ENCODE measurements at regions not wholly inside any gene's neighbourhood (a gene's known extent, or its start where the extent isn't known, plus 50 kb on each side); places are given as distances from the start of the nearest gene placed in this dataset.
"Not testable (repeated sequence)": the region's sequence is repeated elsewhere in the genome, so short reads cannot be mapped to it uniquely, and the experiment has no call there.

GRCh38 chr2:120541972-120542670 lies 193.5 kb upstream of the GLI2 start:
- H3K4me1 ChIP-seq: peaks cover 0 to 34% (median 21%) of the 10 kb centered on the region in 12 donors
- ATAC-seq (no peak), DNase-seq (no peak)
- intact Hi-C loops (cut with DNase I): no loop called here
- 92 to 97% (median 94%) methylated on average over 5 to 7 of the region's 7 CpGs for WGBS, 4 donors
- H3K27ac ChIP-seq: peak overlapping the region in 1 of 12 donors; percentile 78
- H3K9me3 ChIP-seq: no peaks in the 10 kb centered on the region
- no peak for TF ChIP-seq POLR2A (IDR thresholded peaks at IDR 0.05)
- no peak for TF ChIP-seq CTCF (IDR thresholded peaks at IDR 0.05)
- H3K4me3 ChIP-seq: no peak overlapping the region
- H3K36me3 ChIP-seq: no peaks in the 10 kb centered on the region
- no peaks in the 10 kb centered on the region for H3K27me3 ChIP-seq

GRCh38 chr2:120542911-120543527 lies 192.6 kb upstream of the GLI2 start:
- H3K4me3 ChIP-seq: no peak overlapping the region
- no peaks in the 10 kb centered on the region for H3K27me3 ChIP-seq
- peak overlapping the region in 4 of 12 donors; percentile 21 to 62 (median 44) for H3K27ac ChIP-seq
- intact Hi-C loops (cut with DNase I): no loop called here
- H3K36me3 ChIP-seq: no peaks in the 10 kb centered on the region
- ATAC-seq: no peak
- no peak for DNase-seq
- no peaks in the 10 kb centered on the region for H3K9me3 ChIP-seq
- peaks cover 0 to 41% (median 21%) of the 10 kb centered on the region in 12 donors for H3K4me1 ChIP-seq
- 96 to 97% (median 96%) methylated on average over 13 of the region's 13 CpGs for WGBS, 4 donors
- TF ChIP-seq POLR2A (IDR thresholded peaks at IDR 0.05): no peak
- no peak for TF ChIP-seq CTCF (IDR thresholded peaks at IDR 0.05)

- peak overlapping the region in 6 of 12 donors; percentile 16 to 64 (median 58) for H3K27ac ChIP-seq
- H3K4me1 ChIP-seq: peaks cover 0 to 43% (median 22%) of the 10 kb centered on the region in 12 donors
- H3K36me3 ChIP-seq: no peaks in the 10 kb centered on the region
- ATAC-seq (peak in 1 of 4 donors; percentile 63), DNase-seq (peak in 2 of 5 donors; percentile 37 to 65)
- no peaks in the 10 kb centered on the region for H3K27me3 ChIP-seq
- no peaks in the 10 kb centered on the region for H3K9me3 ChIP-seq
- intact Hi-C loops (cut with DNase I): no loop called here
- 61 to 79% (median 65%) methylated on average over 16 of the region's 16 CpGs for WGBS, 4 donors
- H3K4me3 ChIP-seq: no peak overlapping the region
- TF ChIP-seq CTCF (IDR thresholded peaks at IDR 0.05) (peak in 3 of 12 donors; percentile 6 to 23 (median 15)), POLR2A (IDR thresholded peaks at IDR 0.05) (no peak)
Observed at GRCh38 chr2:120543899-120544298, 191.8 kb upstream of the GLI2 start.

GRCh38 chr2:120544522-120544921 lies 191.1 kb upstream of the GLI2 start:
- intact Hi-C loops (cut with DNase I): no loop called here
- H3K4me1 ChIP-seq: peaks cover 0 to 40% (median 22%) of the 10 kb centered on the region in 12 donors
- DNase-seq: no peak

GRCh38 chr2:120545007-120545406 lies 190.7 kb upstream of the GLI2 start:
- not testable (repeated sequence) for H3K4me3 ChIP-seq, H3K27me3 ChIP-seq, H3K36me3 ChIP-seq, DNase-seq, H3K9me3 ChIP-seq, ATAC-seq
- H3K4me1 ChIP-seq: peaks cover 0 to 37% (median 19%) of the 10 kb centered on the region in 12 donors
- 91 to 97% (median 94%) methylated on average over 11 of the region's 11 CpGs for WGBS, 4 donors
- intact Hi-C loops (cut with DNase I): loop anchor here in 1 of 10 donors (5.0 kb wide), 1 partner anchor 43 kb away; no protein-coding TSS in a partner anchor
- H3K27ac ChIP-seq: peak overlapping the region in 2 of 12 donors; percentile 54 to 56

More at GRCh38 chr2:120544522-120544921, 191.1 kb upstream of the GLI2 start:
- no peak for ATAC-seq
- Histone ChIP-seq H3K27me3 (no peaks in the 10 kb centered on the region), H3K9me3 (no peaks in the 10 kb centered on the region), H3K4me3 (no peak overlapping the region), H3K27ac (peak overlapping the region in 6 of 12 donors; percentile 16 to 64 (median 58)), H3K36me3 (no peaks in the 10 kb centered on the region)
- WGBS, 4 donors: 92 to 96% (median 93%) methylated on average over 9 of the region's 9 CpGs
- TF ChIP-seq CTCF (IDR thresholded peaks at IDR 0.05): no peak
- TF ChIP-seq POLR2A (IDR thresholded peaks at IDR 0.05): no peak

All from heart left ventricle (tissue), 16 donors.